ACC112 (cell line): ENCODE measurements at regions not wholly inside any gene's neighbourhood (a gene's known extent, or its start where the extent isn't known, plus 50 kb on each side); places are given as distances from the start of the nearest gene placed in this dataset.
"Not testable (repeated sequence)": the region's sequence is repeated elsewhere in the genome, so short reads cannot be mapped to it uniquely, and the experiment has no call there.

ENCODE experiments used
- H2AFZ ChIP-seq: fragments of 200-600 bp; sonication (generic); one replicate; pipeline ENCODE4 v1.6.0; 2017; ENCODE audit warnings: antibody characterized with exemption, low read length; ENCODE audit not compliant: unreplicated experiment
- H3K27ac ChIP-seq: fragments of 200-600 bp; sonication (generic); 2 replicates; pipeline ENCODE4 v1.5.1; 2014; ENCODE audit warnings: low read depth, mild to moderate bottlenecking, antibody characterized with exemption, low read length, moderate library complexity
- H3K27me3 ChIP-seq: fragments of 200-600 bp; sonication (generic); 2 replicates; pipeline ENCODE4 v1.6.1; 2014; ENCODE audit warnings: mild to moderate bottlenecking, antibody characterized with exemption, low read length, moderate library complexity, mixed read lengths; ENCODE audit not compliant: insufficient read depth
- H3K36me3 ChIP-seq: fragments of 200-600 bp; sonication (generic); 2 replicates; pipeline ENCODE4 v1.6.1; 2016; ENCODE audit warnings: mild to moderate bottlenecking, antibody characterized with exemption, low read length, moderate library complexity, mixed read lengths; ENCODE audit not compliant: insufficient read depth
- H3K4me1 ChIP-seq: fragments of 200-600 bp; sonication (generic); one replicate; pipeline ENCODE4 v1.6.1; 2016; ENCODE audit warnings: low read length, mixed read lengths; ENCODE audit not compliant: insufficient read depth, unreplicated experiment, control insufficient read depth
- H3K4me3 ChIP-seq: fragments of 200-600 bp; sonication (generic); 2 replicates; pipeline ENCODE4 v1.5.1; 2014; ENCODE audit warnings: mild to moderate bottlenecking, low read depth, low read length
- H3K79me2 ChIP-seq: fragments of 200-600 bp; sonication (generic); one replicate; pipeline ENCODE4 v1.6.0; 2016; ENCODE audit warnings: low read length; ENCODE audit not compliant: control insufficient read depth, unreplicated experiment, insufficient read depth

DNA sequence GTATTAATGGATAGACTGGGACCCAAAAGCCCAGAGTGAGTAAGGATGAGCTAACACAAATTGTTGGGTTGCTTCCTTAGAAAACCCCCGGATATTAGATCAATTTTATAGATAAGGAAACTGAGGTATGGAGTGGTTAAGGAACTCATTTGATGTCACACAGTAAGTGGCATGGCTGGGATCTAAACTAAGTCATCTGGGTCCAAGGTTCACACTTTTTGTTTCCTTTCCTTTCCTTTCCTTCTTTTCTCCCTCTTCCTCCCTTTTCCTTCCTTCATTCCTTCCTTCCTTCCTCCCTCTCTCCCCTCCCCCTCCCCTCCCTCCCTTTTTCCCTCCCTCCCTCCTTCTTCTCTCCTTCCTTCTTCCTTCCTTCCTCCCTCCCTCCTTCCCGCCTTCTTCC, 469.5 kb downstream of the TYW1 start:
- Histone ChIP-seq H3K27ac (no peak overlapping the region), H3K27me3 (no peaks in the 10 kb centered on the region), H3K4me3 (no peak overlapping the region)

DNA sequence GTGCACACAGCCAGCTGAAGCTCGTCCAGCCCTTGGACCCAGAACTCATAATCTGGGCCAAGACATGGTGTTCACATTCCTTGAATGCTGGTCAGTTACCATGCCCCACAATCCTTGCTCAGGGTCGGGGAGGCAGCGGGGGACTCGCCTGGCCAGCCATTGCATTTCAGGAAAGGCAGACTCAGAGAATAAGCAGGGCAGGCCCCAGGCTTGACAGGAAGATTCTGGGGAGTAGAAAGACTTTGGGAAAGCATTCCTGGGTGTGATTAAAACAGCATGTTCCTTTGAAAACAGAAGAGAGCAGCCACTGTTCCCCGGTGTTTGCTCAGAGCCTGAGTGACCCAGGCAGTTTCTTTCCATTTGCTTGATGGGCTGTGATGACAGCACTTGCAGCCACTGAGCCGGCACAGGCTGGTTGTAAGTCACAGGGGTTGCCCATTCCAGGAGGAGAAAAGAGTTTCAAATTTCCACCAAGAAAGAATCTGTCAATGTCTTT, 473.7 kb downstream of the TYW1 start:
- Histone ChIP-seq H3K36me3 (no peaks in the 10 kb centered on the region), H3K27ac (no peak overlapping the region), H2AFZ (no peak overlapping the region), H3K4me1 (no peaks in the 10 kb centered on the region), H3K79me2 (no peaks in the 10 kb centered on the region), H3K27me3 (no peaks in the 10 kb centered on the region), H3K4me3 (no peak overlapping the region)

More for the DNA sequence above, 469.5 kb downstream of the TYW1 start:
- H3K36me3 ChIP-seq: no peaks in the 10 kb centered on the region
- no peaks in the 10 kb centered on the region for H3K4me1 ChIP-seq
- no peak overlapping the region for H2AFZ ChIP-seq
- no peaks in the 10 kb centered on the region for H3K79me2 ChIP-seq

DNA sequence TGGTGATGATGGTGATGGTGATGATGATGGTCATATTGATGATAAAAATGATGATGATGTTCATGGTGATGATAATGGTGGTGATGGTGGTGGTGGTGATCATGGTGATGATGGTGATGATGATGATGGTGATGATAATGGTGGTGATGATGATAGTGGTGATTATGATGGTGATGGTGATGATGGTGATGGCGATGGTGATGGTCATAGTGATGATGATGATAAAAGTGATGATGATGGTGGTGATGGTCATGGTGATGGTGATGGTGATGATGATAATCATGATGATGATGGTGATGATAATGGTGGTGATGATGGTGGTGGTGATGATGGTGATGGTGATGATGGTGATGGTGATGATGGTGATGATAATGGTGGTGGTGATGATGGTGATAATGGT, 478.7 kb downstream of the TYW1 start:
- Histone ChIP-seq H3K27ac (no peak overlapping the region), H3K4me3 (no peak overlapping the region), H2AFZ (no peak overlapping the region), H3K4me1 (no peaks in the 10 kb centered on the region), H3K27me3 (no peaks in the 10 kb centered on the region), H3K79me2 (no peaks in the 10 kb centered on the region), H3K36me3 (no peaks in the 10 kb centered on the region)

DNA sequence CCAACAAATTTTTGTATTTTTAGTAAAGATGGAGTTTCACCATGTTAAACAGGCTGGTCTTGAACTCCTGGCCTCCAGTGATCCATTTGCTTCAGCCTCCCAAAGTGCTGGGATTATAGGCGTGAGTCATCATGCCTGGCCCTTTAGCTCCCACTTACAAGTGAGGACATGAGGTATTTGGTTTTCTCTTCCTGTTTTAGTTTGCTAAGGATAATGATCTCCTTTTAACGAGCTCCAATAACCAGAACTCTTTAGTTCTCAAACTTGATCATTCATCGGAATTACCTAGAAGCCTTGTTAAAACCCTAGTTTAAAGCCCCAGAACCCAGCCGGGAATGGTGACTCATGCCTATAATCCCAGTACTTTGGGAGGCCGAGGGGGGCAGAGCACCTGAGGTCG, 481.4 kb downstream of the TYW1 start:
- H3K79me2 ChIP-seq: no peaks in the 10 kb centered on the region
- H3K36me3 ChIP-seq: no peaks in the 10 kb centered on the region
- no peaks in the 10 kb centered on the region for H3K27me3 ChIP-seq
- H3K27ac ChIP-seq: no peak overlapping the region
- no peak overlapping the region for H3K4me3 ChIP-seq
- no peak overlapping the region for H2AFZ ChIP-seq
- no peaks in the 10 kb centered on the region for H3K4me1 ChIP-seq

DNA sequence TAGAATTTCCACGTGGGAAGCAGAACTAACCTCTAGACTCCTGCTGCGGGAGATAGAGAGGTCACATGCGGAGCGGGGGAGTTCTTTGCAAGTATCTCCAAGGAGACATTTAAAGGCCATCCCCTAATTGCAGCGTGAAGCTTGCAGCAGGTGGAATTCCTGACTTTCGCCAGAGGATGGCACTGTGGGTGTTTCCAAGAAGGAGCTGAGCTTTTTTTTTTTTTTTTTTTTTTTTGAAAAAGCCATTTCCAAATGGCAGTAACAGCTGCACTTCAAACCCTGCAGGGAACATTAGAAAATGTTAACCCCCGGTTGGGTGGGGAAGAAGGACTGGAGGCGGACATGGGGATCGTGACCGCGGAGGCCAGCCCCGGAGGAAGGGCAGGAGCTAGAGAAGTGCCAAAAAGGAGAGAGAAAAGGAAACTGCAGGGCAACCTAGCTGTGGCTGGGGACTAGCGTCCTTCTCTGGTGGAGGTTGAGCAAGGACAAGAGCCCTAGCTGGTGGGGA, 487.7 kb downstream of the TYW1 start:
- H3K79me2 ChIP-seq: no peaks in the 10 kb centered on the region
- no peaks in the 10 kb centered on the region for H3K36me3 ChIP-seq
- H2AFZ ChIP-seq: no peak overlapping the region
- H3K27ac ChIP-seq: no peak overlapping the region
- no peaks in the 10 kb centered on the region for H3K4me1 ChIP-seq
- no peaks in the 10 kb centered on the region for H3K27me3 ChIP-seq
- H3K4me3 ChIP-seq: no peak overlapping the region

DNA sequence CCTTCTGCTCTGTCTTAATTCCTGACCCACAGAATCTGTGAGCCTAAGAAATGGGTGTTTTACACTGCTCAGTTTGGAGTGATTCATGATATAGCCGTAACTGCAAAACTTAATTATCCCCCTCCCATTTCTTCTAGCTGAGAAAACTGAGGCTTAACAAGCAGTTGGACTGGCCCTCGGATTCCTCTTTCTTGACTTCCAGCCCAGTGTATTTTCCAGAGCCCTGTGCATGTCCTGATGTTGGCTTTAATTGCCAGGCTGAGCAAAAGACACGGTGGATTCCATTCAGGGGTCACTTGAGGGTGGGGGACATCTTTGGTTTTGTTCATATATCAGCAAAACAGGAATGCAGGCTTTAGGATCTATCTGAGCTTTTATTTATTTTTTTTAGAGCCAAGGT, 489.8 kb downstream of the TYW1 start:
- Histone ChIP-seq H3K36me3 (no peaks in the 10 kb centered on the region), H3K79me2 (no peaks in the 10 kb centered on the region), H3K4me3 (no peak overlapping the region), H2AFZ (no peak overlapping the region), H3K27ac (no peak overlapping the region), H3K4me1 (no peaks in the 10 kb centered on the region), H3K27me3 (no peaks in the 10 kb centered on the region)

DNA sequence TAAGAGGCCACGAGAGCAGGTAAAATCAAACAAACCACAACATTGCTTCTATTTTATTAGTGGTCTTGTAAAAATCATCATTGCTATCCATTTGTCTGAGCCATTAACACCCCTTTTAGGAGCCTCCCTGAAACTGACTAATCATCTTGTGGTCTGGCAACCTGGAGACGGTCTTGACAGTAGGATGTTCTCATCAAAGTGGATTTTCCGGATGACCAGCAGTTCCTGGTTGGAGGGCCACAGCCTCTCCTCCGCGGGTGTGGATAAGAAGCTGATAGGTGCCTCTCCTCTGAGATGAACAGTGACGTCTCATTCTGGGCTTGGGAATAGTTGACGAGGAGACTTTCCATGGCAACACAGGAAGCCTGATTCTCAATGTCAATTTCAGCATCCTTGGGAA, 490.7 kb downstream of the TYW1 start:
- Histone ChIP-seq H2AFZ (no peak overlapping the region), H3K4me3 (no peak overlapping the region), H3K79me2 (no peaks in the 10 kb centered on the region), H3K4me1 (no peaks in the 10 kb centered on the region), H3K27ac (no peak overlapping the region), H3K27me3 (no peaks in the 10 kb centered on the region), H3K36me3 (no peaks in the 10 kb centered on the region)

DNA sequence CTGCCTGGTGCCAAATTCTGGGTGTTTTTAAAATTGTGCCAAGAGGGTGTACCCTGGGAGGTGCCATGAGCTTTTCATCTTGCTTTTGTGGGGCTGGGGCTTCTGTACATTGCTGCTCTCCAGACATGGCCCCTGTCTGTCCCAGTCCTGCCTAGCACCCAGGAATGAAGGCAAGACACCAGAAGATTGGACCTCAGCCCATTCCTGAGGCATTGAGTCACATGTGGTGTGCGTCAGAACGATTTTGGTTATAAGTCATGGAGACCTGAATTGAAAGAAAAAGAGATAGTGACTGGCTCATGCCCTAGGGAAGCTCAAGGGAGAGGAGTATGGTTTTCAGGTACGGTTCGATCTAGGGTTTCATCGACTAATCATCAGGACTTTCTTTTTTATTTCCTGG, 493.2 kb downstream of the TYW1 start:
- Histone ChIP-seq H3K4me3 (no peak overlapping the region), H2AFZ (no peak overlapping the region), H3K36me3 (no peaks in the 10 kb centered on the region), H3K79me2 (no peaks in the 10 kb centered on the region), H3K27ac (no peak overlapping the region), H3K4me1 (no peaks in the 10 kb centered on the region), H3K27me3 (no peaks in the 10 kb centered on the region)

DNA sequence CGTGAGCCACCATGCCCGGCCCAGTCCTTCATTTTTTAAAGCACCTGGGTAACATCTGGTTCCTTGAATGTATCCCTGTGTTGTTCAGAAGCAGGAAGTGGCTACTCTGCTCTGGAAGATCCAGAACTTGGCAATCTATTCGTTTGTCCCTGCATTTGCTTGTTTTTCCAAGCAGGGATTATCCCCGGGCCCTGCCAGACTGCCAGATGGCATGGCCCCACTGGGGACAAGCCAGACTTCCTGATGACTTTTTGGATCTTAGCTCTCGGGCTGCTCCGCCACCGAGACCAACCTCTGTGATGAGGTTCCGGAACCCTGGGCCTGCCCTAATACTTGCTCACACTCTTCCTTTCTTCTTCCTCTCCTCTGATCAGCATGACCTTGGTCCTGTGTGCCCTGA, 496.7 kb downstream of the TYW1 start:
- H3K27me3 ChIP-seq: no peaks in the 10 kb centered on the region
- H2AFZ ChIP-seq: no peak overlapping the region
- H3K4me3 ChIP-seq: no peak overlapping the region
- no peaks in the 10 kb centered on the region for H3K79me2 ChIP-seq
- H3K36me3 ChIP-seq: no peaks in the 10 kb centered on the region
- no peaks in the 10 kb centered on the region for H3K4me1 ChIP-seq
- no peak overlapping the region for H3K27ac ChIP-seq

DNA sequence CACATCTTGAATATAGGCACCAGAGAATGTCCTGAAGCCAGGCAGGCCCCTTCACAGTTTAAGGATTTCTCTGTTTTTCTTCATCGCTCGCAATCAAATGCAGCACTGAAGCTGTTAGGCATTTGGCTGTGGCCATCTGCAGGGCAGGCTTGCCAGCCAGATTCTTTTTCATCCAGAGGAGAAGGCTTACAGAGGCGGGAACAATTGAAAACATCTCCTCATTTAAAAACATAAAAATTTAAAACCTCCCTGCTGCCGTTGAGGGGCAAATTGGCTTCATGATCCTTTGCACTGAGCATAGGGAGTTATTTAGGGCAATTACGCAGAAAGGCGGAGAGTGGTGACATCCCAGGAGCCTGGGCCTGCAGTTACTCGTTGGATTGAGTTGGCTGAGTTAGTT, 500.0 kb downstream of the TYW1 start:
- H3K79me2 ChIP-seq: no peaks in the 10 kb centered on the region
- no peaks in the 10 kb centered on the region for H3K27me3 ChIP-seq
- H3K36me3 ChIP-seq: no peaks in the 10 kb centered on the region
- no peak overlapping the region for H3K27ac ChIP-seq
- no peak overlapping the region for H3K4me3 ChIP-seq
- no peaks in the 10 kb centered on the region for H3K4me1 ChIP-seq
- H2AFZ ChIP-seq: no peak overlapping the region

DNA sequence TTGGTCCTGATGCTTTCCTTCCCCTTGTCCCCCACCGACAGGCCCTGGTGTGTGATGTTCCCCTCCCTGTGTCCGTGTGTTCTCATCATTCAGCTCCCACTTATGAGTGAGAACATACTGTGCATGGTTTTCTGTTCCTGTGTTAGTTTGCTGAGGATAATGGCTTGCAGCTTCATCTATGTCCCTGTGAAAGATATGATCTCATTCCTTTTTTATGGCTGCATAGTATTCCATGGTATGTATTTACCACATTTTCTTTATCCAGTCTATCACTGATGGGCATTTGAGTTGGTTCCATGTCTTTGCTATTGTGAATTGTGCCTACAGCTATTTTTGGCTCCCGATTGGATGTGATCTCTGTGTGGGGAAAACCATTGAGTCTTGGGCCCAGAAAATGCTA, 501.3 kb downstream of the TYW1 start:
- not testable (repeated sequence) for H3K27me3 ChIP-seq, H3K79me2 ChIP-seq, H3K27ac ChIP-seq, H2AFZ ChIP-seq, H3K36me3 ChIP-seq, H3K4me1 ChIP-seq, H3K4me3 ChIP-seq
